ENCODE measurements at regions not wholly inside any gene's neighbourhood (a gene's known extent, or its start where the extent isn't known, plus 50 kb on each side); places are given as distances from the start of the nearest gene placed in this dataset.

DNA sequence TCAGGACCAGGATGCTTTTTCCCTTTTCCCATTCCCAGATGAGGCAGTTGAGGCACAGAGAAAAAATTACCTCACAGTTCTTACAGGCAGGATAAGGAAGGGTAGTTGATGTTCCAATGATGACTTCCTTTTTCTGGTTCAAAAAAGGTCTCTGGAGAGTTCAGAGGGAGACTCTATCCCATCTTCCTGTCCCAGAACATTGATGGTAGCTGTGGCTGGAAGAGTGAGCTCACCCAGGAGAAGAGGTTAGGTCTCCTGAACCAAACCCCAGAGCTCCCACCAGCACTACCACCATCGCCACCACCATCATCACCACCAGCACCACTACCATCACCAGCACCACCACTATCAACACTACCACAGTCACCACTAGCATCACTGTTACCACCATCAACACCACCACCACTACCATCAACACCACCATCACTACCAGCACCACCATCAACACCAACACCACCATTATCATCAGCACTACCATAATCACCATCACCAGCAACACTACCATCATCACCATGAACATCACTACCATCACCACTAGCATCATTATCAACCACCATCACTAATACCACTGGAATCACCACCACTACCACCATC lies 105.5 kb upstream of the RUNX3 start:
- 100% methylated on average over 1 of the region's 1 CpG; no CpG with 5 or more reads in 1 of the 2 experiments for WGBS, 2 experiments (ENCODE audit: insufficient coverage in 1 of 2, insufficient read length in 1 of 2)
- Histone ChIP-seq H3K9ac (ENCODE audit: extremely low read depth, low read length, poor library complexity, severe bottlenecking) (no peak overlapping the region), H3K4me3 (ENCODE audit: low read length) (no peak overlapping the region), H3K36me3 (ENCODE audit: control insufficient read depth, insufficient read depth, low read length) (no peaks in the 10 kb centered on the region), H3K27ac (ENCODE audit: low read depth, low read length) (no peak overlapping the region), H3K9me3 (ENCODE audit: control insufficient read depth, low read length) (no peaks in the 10 kb centered on the region), H3K4me1 (ENCODE audit: control insufficient read depth, insufficient read depth, low read length) (no peaks in the 10 kb centered on the region), H3K27me3 (ENCODE audit: control insufficient read depth, insufficient read depth, low read length, poor library complexity, severe bottlenecking) (no peaks in the 10 kb centered on the region)
- Mint-ChIP-seq H3K4me3 (no peak overlapping the region), H3K27ac (no peak overlapping the region), H3K9me3 (no peaks in the 10 kb centered on the region), H3K27me3 (ENCODE audit: insufficient read depth) (peaks cover 2% of the 10 kb centered on the region), H3K4me1 (no peaks in the 10 kb centered on the region), H3K36me3 (ENCODE audit: low read depth) (no peaks in the 10 kb centered on the region)
- TF ChIP-seq, protein P1, sequence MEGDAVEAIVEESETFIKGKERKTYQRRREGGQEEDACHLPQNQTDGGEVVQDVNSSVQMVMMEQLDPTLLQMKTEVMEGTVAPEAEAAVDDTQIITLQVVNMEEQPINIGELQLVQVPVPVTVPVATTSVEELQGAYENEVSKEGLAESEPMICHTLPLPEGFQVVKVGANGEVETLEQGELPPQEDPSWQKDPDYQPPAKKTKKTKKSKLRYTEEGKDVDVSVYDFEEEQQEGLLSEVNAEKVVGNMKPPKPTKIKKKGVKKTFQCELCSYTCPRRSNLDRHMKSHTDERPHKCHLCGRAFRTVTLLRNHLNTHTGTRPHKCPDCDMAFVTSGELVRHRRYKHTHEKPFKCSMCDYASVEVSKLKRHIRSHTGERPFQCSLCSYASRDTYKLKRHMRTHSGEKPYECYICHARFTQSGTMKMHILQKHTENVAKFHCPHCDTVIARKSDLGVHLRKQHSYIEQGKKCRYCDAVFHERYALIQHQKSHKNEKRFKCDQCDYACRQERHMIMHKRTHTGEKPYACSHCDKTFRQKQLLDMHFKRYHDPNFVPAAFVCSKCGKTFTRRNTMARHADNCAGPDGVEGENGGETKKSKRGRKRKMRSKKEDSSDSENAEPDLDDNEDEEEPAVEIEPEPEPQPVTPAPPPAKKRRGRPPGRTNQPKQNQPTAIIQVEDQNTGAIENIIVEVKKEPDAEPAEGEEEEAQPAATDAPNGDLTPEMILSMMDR (conservative IDR thresholded peaks at IDR 0.05) = no peak
- DNase-seq = no peak

DNA sequence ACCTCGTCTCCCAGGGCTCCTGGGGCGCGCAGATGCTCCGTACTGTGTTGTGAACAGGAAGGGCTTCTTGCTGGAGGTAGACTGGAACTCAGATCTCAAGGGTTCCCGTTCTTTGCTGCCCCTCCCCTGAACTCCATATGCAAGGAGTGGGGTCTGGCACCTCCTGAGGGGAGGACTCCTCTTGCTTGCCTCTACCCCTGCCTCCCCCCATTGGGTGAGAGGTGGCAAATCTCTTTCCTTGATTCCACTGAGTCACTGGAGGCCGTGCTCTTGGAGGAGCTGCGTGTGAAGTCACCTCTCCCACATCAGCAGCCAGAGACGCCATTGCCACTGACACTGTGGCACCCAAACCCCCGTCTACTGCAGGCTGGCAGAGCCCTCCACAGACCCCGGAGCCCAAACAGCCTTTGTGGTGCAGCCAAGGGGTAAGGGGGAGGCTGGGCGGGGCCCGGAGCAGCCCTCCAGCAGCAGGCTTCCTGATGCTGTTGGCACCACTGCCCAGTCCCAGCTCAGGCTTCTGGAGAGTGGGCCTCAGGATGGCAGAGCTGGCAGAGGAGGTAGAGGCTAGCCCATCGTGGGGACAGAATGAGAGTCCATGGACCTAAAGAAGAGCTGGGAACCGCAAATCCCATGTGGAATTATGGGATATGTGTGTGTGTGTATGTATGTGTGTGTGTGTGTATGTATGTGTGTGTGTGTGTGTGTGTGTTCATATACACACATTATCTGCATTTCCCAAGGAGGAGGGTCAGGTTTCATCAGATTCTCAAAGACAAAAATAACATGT lies 104.9 kb upstream of the RUNX3 start:
- H3K4me3 ChIP-seq (ENCODE audit: low read length) = no peak overlapping the region
- Mint-ChIP-seq H3K27ac (no peak overlapping the region), H3K4me1 (no peaks in the 10 kb centered on the region), H3K4me3 (no peak overlapping the region), H3K27me3 (ENCODE audit: insufficient read depth) (peaks cover 2% of the 10 kb centered on the region), H3K36me3 (ENCODE audit: low read depth) (no peaks in the 10 kb centered on the region), H3K9me3 (no peaks in the 10 kb centered on the region)
- TF ChIP-seq, protein P1 (conservative IDR thresholded peaks at IDR 0.05) = no peak
- DNase-seq = no peak
- no peaks in the 10 kb centered on the region for H3K9me3 ChIP-seq (ENCODE audit: control insufficient read depth, low read length)
- H3K4me1 ChIP-seq (ENCODE audit: control insufficient read depth, insufficient read depth, low read length) = no peaks in the 10 kb centered on the region
- no peaks in the 10 kb centered on the region for H3K36me3 ChIP-seq (ENCODE audit: control insufficient read depth, insufficient read depth, low read length)
- no peak overlapping the region for H3K9ac ChIP-seq (ENCODE audit: extremely low read depth, low read length, poor library complexity, severe bottlenecking)
- H3K27ac ChIP-seq (ENCODE audit: low read depth, low read length) = no peak overlapping the region
- 93 to 97% methylated on average over 9 to 14 of the region's 14 CpGs for WGBS, 2 experiments (ENCODE audit: insufficient coverage in 1 of 2, insufficient read length in 1 of 2)
- no peaks in the 10 kb centered on the region for H3K27me3 ChIP-seq (ENCODE audit: control insufficient read depth, insufficient read depth, low read length, poor library complexity, severe bottlenecking)

DNA sequence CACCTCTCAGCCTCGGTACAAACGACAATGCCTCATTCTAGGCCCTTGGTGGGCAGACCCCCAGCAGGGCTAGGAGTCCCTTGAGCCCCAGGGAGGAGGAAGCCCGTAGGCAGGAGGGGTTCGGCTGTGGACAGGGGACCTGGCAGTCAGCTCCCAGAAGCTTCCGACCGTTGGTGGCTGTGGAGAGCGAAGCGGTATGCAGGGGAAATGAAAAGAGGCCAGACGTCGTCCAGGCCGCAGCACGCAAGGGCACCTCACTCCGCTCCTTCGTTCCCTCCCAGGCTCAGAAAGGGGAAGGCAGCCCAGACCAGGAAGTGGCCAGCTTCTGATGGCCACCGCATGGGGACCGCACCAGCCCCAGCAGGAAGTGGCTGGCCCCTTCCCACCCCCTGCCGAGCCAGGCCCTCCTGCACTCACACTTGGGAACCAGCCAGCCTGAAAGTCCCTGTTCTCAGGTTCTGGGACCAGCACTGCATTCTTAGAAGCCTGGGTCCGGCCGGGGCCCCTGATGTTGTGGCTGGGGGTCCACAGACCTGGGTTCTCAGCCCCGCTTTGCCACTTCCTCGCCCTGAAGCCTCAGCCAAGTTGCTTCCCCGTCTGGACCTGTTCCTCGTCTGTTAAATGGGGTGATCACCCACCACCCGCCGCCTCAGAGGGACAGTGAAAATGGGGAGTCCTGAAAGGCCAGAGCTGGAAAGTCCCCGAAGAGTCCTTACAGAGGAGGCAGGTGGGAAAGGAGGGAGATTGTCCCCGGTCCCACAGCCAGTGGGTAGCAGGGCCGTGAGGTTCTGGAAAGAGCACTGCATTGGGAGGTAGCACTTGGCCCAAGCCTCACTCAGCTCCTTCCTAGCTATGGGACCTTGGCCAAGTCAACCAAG lies 104.0 kb upstream of the RUNX3 start:
- Mint-ChIP-seq H3K27me3 (ENCODE audit: insufficient read depth) (peaks cover 3% of the 10 kb centered on the region), H3K4me1 (no peaks in the 10 kb centered on the region), H3K27ac (no peak overlapping the region), H3K9me3 (no peaks in the 10 kb centered on the region), H3K4me3 (no peak overlapping the region), H3K36me3 (ENCODE audit: low read depth) (no peaks in the 10 kb centered on the region)
- Histone ChIP-seq H3K9ac (ENCODE audit: extremely low read depth, low read length, poor library complexity, severe bottlenecking) (no peak overlapping the region), H3K27me3 (ENCODE audit: control insufficient read depth, insufficient read depth, low read length, poor library complexity, severe bottlenecking) (no peaks in the 10 kb centered on the region), H3K4me1 (ENCODE audit: control insufficient read depth, insufficient read depth, low read length) (no peaks in the 10 kb centered on the region), H3K9me3 (ENCODE audit: control insufficient read depth, low read length) (no peaks in the 10 kb centered on the region), H3K36me3 (ENCODE audit: control insufficient read depth, insufficient read depth, low read length) (no peaks in the 10 kb centered on the region), H3K27ac (ENCODE audit: low read depth, low read length) (no peak overlapping the region), H3K4me3 (ENCODE audit: low read length) (no peak overlapping the region)
- TF ChIP-seq, protein P1 (conservative IDR thresholded peaks at IDR 0.05) = no peak
- 91 to 93% methylated on average over 25 to 28 of the region's 28 CpGs for WGBS, 2 experiments (ENCODE audit: insufficient coverage in 1 of 2, insufficient read length in 1 of 2)
- no peak for DNase-seq
